ENCODE measurements at regions not wholly inside any gene's neighbourhood (a gene's known extent, or its start where the extent isn't known, plus 50 kb on each side); places are given as distances from the start of the nearest gene placed in this dataset.

- H3K9me3 ChIP-seq: no peaks in the 10 kb centered on the region
- no peak overlapping the region for H3K4me3 ChIP-seq (replicated peaks in 1 of 3)
- no peaks in the 10 kb centered on the region for H3K27me3 ChIP-seq
- intact Hi-C loops (cut with DNase I): no loop called here
- no peak for TF ChIP-seq CTCF (IDR thresholded peaks at IDR 0.05)
- TF ChIP-seq POLR2A (IDR thresholded peaks at IDR 0.05): no peak
- H3K36me3 ChIP-seq: no peaks in the 10 kb centered on the region
- no peaks in the 10 kb centered on the region for H3K4me1 ChIP-seq
- DNase-seq: no peak
- WGBS, 2 donors: 91 to 100% methylated on average over 1 of the region's 1 CpG
- H3K27ac ChIP-seq: no peak overlapping the region
Observed at GRCh38 chr16:82370282-82370681, 200.3 kb upstream of the MPHOSPH6 start.

- H3K27ac ChIP-seq: no peak overlapping the region
- no peaks in the 10 kb centered on the region for H3K9me3 ChIP-seq
- H3K36me3 ChIP-seq: no peaks in the 10 kb centered on the region
- DNase-seq: peak; percentile 26 to 49
- H3K27me3 ChIP-seq: no peaks in the 10 kb centered on the region
- TF ChIP-seq CTCF (IDR thresholded peaks at IDR 0.05): peak in 2 of 6 experiments; percentile 22 to 23
- no peak for TF ChIP-seq POLR2A (IDR thresholded peaks at IDR 0.05)
- no peak overlapping the region for H3K4me3 ChIP-seq (replicated peaks in 1 of 3)
- intact Hi-C loops (cut with DNase I): no loop called here
- no peaks in the 10 kb centered on the region for H3K4me1 ChIP-seq
Observed at GRCh38 chr16:82368041-82368440, 198.0 kb upstream of the MPHOSPH6 start.

- no peaks in the 10 kb centered on the region for H3K27me3 ChIP-seq
- no peaks in the 10 kb centered on the region for H3K9me3 ChIP-seq
- intact Hi-C loops (cut with DNase I): no loop called here
- H3K4me1 ChIP-seq: no peaks in the 10 kb centered on the region
- WGBS, 2 donors: 95 to 97% methylated on average over 2 of the region's 2 CpGs
- no peaks in the 10 kb centered on the region for H3K36me3 ChIP-seq
- no peak overlapping the region for H3K27ac ChIP-seq
- no peak overlapping the region for H3K4me3 ChIP-seq (replicated peaks in 1 of 3)
- DNase-seq: no peak
- TF ChIP-seq CTCF (IDR thresholded peaks at IDR 0.05) (no peak), POLR2A (IDR thresholded peaks at IDR 0.05) (no peak)
Observed at GRCh38 chr16:82366462-82366861, 196.4 kb upstream of the MPHOSPH6 start.

DNA sequence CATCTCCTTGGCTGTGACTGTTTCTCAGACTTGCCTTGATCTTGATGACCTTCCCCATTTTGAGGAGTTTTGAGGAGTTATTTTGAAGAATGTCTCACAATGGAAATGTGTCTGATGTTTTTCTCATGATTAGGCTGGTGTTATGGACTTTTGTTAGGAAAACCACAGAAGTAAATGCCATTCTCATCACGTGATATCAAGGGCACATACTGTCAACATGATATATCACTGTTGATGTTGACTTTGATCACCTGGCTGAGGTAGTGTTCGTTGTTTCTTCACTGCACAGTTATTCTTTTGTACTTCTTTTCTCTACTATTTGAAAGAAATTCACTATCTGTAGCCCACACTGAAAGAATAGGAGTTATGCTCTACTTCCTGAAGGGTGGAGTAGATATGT is 194.7 kb upstream of the MPHOSPH6 start:
- intact Hi-C loops (cut with DNase I): no loop called here
- Histone ChIP-seq H3K36me3 (no peaks in the 10 kb centered on the region), H3K27ac (no peak overlapping the region), H3K4me1 (no peaks in the 10 kb centered on the region), H3K27me3 (no peaks in the 10 kb centered on the region), H3K9me3 (no peaks in the 10 kb centered on the region), H3K4me3 (replicated peaks in 1 of 3) (no peak overlapping the region)
- TF ChIP-seq POLR2A (IDR thresholded peaks at IDR 0.05): no peak
- no peak for TF ChIP-seq CTCF (IDR thresholded peaks at IDR 0.05)
- no peak for DNase-seq
- 87 to 89% methylated on average over 2 of the region's 2 CpGs for WGBS, 2 donors

- intact Hi-C loops (cut with DNase I): no loop called here
- Histone ChIP-seq H3K4me1 (no peaks in the 10 kb centered on the region), H3K36me3 (no peaks in the 10 kb centered on the region), H3K27me3 (no peaks in the 10 kb centered on the region), H3K27ac (no peak overlapping the region), H3K9me3 (no peaks in the 10 kb centered on the region), H3K4me3 (replicated peaks in 1 of 3) (no peak overlapping the region)
- TF ChIP-seq POLR2A (IDR thresholded peaks at IDR 0.05): no peak
- no peak for TF ChIP-seq CTCF (IDR thresholded peaks at IDR 0.05)
- DNase-seq: no peak
- WGBS, 2 donors: 53 to 55% methylated on average over 11 of the region's 11 CpGs
Observed at GRCh38 chr16:82363026-82363816, 193.2 kb upstream of the MPHOSPH6 start.
